ENCODE measurements at regions not wholly inside any gene's neighbourhood (a gene's known extent, or its start where the extent isn't known, plus 50 kb on each side); places are given as distances from the start of the nearest gene placed in this dataset.

GRCh38 chr5:87164409-87164808 is 103.3 kb upstream of the RASA1 start:
- Histone ChIP-seq H3K9me2 (ENCODE audit: insufficient read depth) (no peaks in the 10 kb centered on the region), H2AFZ (peak overlapping the region; percentile 19), H3K4me3 (no peak overlapping the region), H3K4me2 (peak overlapping the region; percentile 54), H3K4me1 (ENCODE audit: insufficient read depth) (peaks cover 14% of the 10 kb centered on the region), H4K20me1 (replicated peaks; ENCODE audit: insufficient read depth) (no peaks in the 10 kb centered on the region), H3K79me2 (replicated peaks; ENCODE audit: insufficient read depth) (no peaks in the 10 kb centered on the region), H3K27me3 (ENCODE audit: insufficient read depth) (no peaks in the 10 kb centered on the region), H3K36me3 (ENCODE audit: insufficient read depth) (no peaks in the 10 kb centered on the region), H3F3A (replicated peaks; ENCODE audit: low read depth) (no peaks in the 10 kb centered on the region), H3K27ac (ENCODE audit: low read depth) (no peak overlapping the region)
- Mint-ChIP-seq H3K27me3 (ENCODE audit: insufficient read depth, low read depth, poor library complexity) (no peaks in the 10 kb centered on the region), H3K4me1 (peaks cover 20% of the 10 kb centered on the region), H3K36me3 (ENCODE audit: low read depth) (no peaks in the 10 kb centered on the region), H3K27ac (0 out of 2 replicates have a peak overlapping the region, but pooled peaks have one; percentile 16), H3K4me3 (no peak overlapping the region), H3K9me3 (no peaks in the 10 kb centered on the region)
- TF ChIP-seq ETS1 (IDR thresholded peaks at IDR 0.05) = no peak
- TF ChIP-seq CREB1 (CRISPR knock-in tag; IDR thresholded peaks at IDR 0.05; ENCODE audit: low read depth) = no peak
- no peak for TF ChIP-seq EZH2 (IDR thresholded peaks at IDR 0.05; ENCODE audit: low read depth, unreplicated experiment)
- TF ChIP-seq STAT1 (IDR thresholded peaks at IDR 0.05; ENCODE audit: unreplicated experiment) = no peak
- no peak for TF ChIP-seq EZH2phosphoT487 (IDR thresholded peaks at IDR 0.05; ENCODE audit: unreplicated experiment)
- TF ChIP-seq CTCF (conservative IDR thresholded peaks at IDR 0.05; ENCODE audit: low read depth in 2 of 2) = no peak
- TF ChIP-seq ZNF462 (CRISPR knock-in tag; IDR thresholded peaks at IDR 0.05) = no peak
- no peak for TF ChIP-seq POLR2AphosphoS5 (IDR thresholded peaks at IDR 0.05; ENCODE audit: low read depth)
- no peak for TF ChIP-seq REST (IDR thresholded peaks at IDR 0.05; ENCODE audit: unreplicated experiment)
- ATAC-seq (no peak), DNase-seq (ENCODE audit: low spot score) (no peak)

Data from GM23338 (cell line).